Muscle layer of colon (tissue), 2 donors: ENCODE measurements at regions not wholly inside any gene's neighbourhood (a gene's known extent, or its start where the extent isn't known, plus 50 kb on each side); places are given as distances from the start of the nearest gene placed in this dataset.

Source experiments
- H3K27ac ChIP-seq: one replicate; pipeline ENCODE4 v1.7.0; 2013; ENCODE audit warnings: low read depth, mild to moderate bottlenecking, low read length, moderate library complexity
- H3K27me3 ChIP-seq, 2 donors: one replicate each; pipeline ENCODE4 v1.7.0; 2013; ENCODE audit warnings: low read length in 2 of 2, mild to moderate bottlenecking in 2 of 2; ENCODE audit not compliant: insufficient read depth in 2 of 2, control insufficient read depth in 1 of 2
- H3K36me3 ChIP-seq: one replicate; pipeline ENCODE4 v1.7.0; 2013; ENCODE audit warnings: mild to moderate bottlenecking, low read length; ENCODE audit not compliant: insufficient read depth
- H3K4me1 ChIP-seq: one replicate; pipeline ENCODE4 v1.7.0; 2013; ENCODE audit warnings: mild to moderate bottlenecking, low read length; ENCODE audit not compliant: insufficient read depth
- H3K4me3 ChIP-seq, 2 donors: one replicate each; pipeline ENCODE4 v1.7.0; 2013; ENCODE audit warnings: low read length in 2 of 2, low read depth in 1 of 2, mild to moderate bottlenecking in 1 of 2, moderate library complexity in 1 of 2
- H3K9ac ChIP-seq: one replicate; pipeline ENCODE4 v1.7.0; 2013; ENCODE audit warnings: low read length
- H3K9me3 ChIP-seq: one replicate; pipeline ENCODE4 v1.7.0; 2013; ENCODE audit warnings: mild to moderate bottlenecking, low read length
- donor health status: abdominal sarcoma.
- donor health status: Adenocarcinoma of cecum.

GRCh38 chr2:64376926-64377325 lies 77.0 kb upstream of the LGALSL start:
- Histone ChIP-seq H3K4me1 (peaks cover 10% of the 10 kb centered on the region), H3K27ac (no peak overlapping the region), H3K9ac (no peak overlapping the region), H3K4me3 (no peak overlapping the region), H3K27me3 (no peaks in the 10 kb centered on the region), H3K36me3 (no peaks in the 10 kb centered on the region), H3K9me3 (no peaks in the 10 kb centered on the region)

GRCh38 chr2:64379186-64379585 lies 74.8 kb upstream of the LGALSL start:
- Histone ChIP-seq H3K9ac (no peak overlapping the region), H3K27me3 (no peaks in the 10 kb centered on the region), H3K27ac (no peak overlapping the region), H3K4me3 (no peak overlapping the region), H3K9me3 (no peaks in the 10 kb centered on the region), H3K4me1 (peaks cover 10% of the 10 kb centered on the region), H3K36me3 (no peaks in the 10 kb centered on the region)

- peaks cover 10% of the 10 kb centered on the region for H3K4me1 ChIP-seq
- no peak overlapping the region for H3K4me3 ChIP-seq
- H3K27ac ChIP-seq = no peak overlapping the region
- no peaks in the 10 kb centered on the region for H3K36me3 ChIP-seq
- no peaks in the 10 kb centered on the region for H3K9me3 ChIP-seq
- no peaks in the 10 kb centered on the region for H3K27me3 ChIP-seq
- no peak overlapping the region for H3K9ac ChIP-seq
Measured at GRCh38 chr2:64380853-64381527, 73.0 kb upstream of the LGALSL start.

GRCh38 chr2:64383016-64383591 lies 70.9 kb upstream of the LGALSL start:
- no peak overlapping the region for H3K4me3 ChIP-seq
- H3K27me3 ChIP-seq = no peaks in the 10 kb centered on the region
- no peaks in the 10 kb centered on the region for H3K4me1 ChIP-seq
- H3K27ac ChIP-seq = no peak overlapping the region
- H3K36me3 ChIP-seq = no peaks in the 10 kb centered on the region
- H3K9me3 ChIP-seq = no peaks in the 10 kb centered on the region
- no peak overlapping the region for H3K9ac ChIP-seq

- no peak overlapping the region for H3K27ac ChIP-seq
- H3K27me3 ChIP-seq = no peaks in the 10 kb centered on the region
- no peaks in the 10 kb centered on the region for H3K36me3 ChIP-seq
- no peak overlapping the region for H3K9ac ChIP-seq
- no peaks in the 10 kb centered on the region for H3K4me1 ChIP-seq
- H3K4me3 ChIP-seq = no peak overlapping the region
- no peaks in the 10 kb centered on the region for H3K9me3 ChIP-seq
Measured at GRCh38 chr2:64383881-64384280, 70.1 kb upstream of the LGALSL start.

GRCh38 chr2:64386676-64387075 lies 67.3 kb upstream of the LGALSL start:
- H3K9me3 ChIP-seq = no peaks in the 10 kb centered on the region
- H3K27ac ChIP-seq = no peak overlapping the region
- H3K27me3 ChIP-seq = no peaks in the 10 kb centered on the region
- no peak overlapping the region for H3K9ac ChIP-seq
- H3K4me3 ChIP-seq = no peak overlapping the region
- H3K4me1 ChIP-seq = no peaks in the 10 kb centered on the region
- no peaks in the 10 kb centered on the region for H3K36me3 ChIP-seq

GRCh38 chr2:64390586-64390985 lies 63.4 kb upstream of the LGALSL start:
- H3K4me3 ChIP-seq = no peak overlapping the region
- H3K9me3 ChIP-seq = no peaks in the 10 kb centered on the region
- no peaks in the 10 kb centered on the region for H3K27me3 ChIP-seq
- no peak overlapping the region for H3K9ac ChIP-seq
- no peak overlapping the region for H3K27ac ChIP-seq
- no peaks in the 10 kb centered on the region for H3K36me3 ChIP-seq
- H3K4me1 ChIP-seq = no peaks in the 10 kb centered on the region

- no peaks in the 10 kb centered on the region for H3K9me3 ChIP-seq
Measured at GRCh38 chr2:64391424-64391823, 62.5 kb upstream of the LGALSL start.

GRCh38 chr2:64391940-64392339 lies 62.0 kb upstream of the LGALSL start:
- H3K9ac ChIP-seq = no peak overlapping the region
- H3K27ac ChIP-seq = no peak overlapping the region
- H3K4me1 ChIP-seq = no peaks in the 10 kb centered on the region
- no peak overlapping the region for H3K4me3 ChIP-seq
- no peaks in the 10 kb centered on the region for H3K36me3 ChIP-seq
- H3K27me3 ChIP-seq = no peaks in the 10 kb centered on the region
- no peaks in the 10 kb centered on the region for H3K9me3 ChIP-seq

More at GRCh38 chr2:64391424-64391823, 62.5 kb upstream of the LGALSL start:
- Histone ChIP-seq H3K4me3 (no peak overlapping the region), H3K9ac (no peak overlapping the region), H3K27me3 (no peaks in the 10 kb centered on the region), H3K4me1 (no peaks in the 10 kb centered on the region), H3K27ac (no peak overlapping the region), H3K36me3 (no peaks in the 10 kb centered on the region)

- Histone ChIP-seq H3K27ac (no peak overlapping the region), H3K9ac (no peak overlapping the region)
Measured at GRCh38 chr2:64392529-64392928, 61.4 kb upstream of the LGALSL start.

GRCh38 chr2:64393383-64394010 lies 60.5 kb upstream of the LGALSL start:
- no peaks in the 10 kb centered on the region for H3K36me3 ChIP-seq

More at GRCh38 chr2:64392529-64392928, 61.4 kb upstream of the LGALSL start:
- no peak overlapping the region for H3K4me3 ChIP-seq
- H3K9me3 ChIP-seq = no peaks in the 10 kb centered on the region
- no peaks in the 10 kb centered on the region for H3K27me3 ChIP-seq
- no peaks in the 10 kb centered on the region for H3K36me3 ChIP-seq
- H3K4me1 ChIP-seq = no peaks in the 10 kb centered on the region

More at GRCh38 chr2:64393383-64394010, 60.5 kb upstream of the LGALSL start:
- Histone ChIP-seq H3K9ac (no peak overlapping the region), H3K4me1 (no peaks in the 10 kb centered on the region), H3K27ac (no peak overlapping the region), H3K4me3 (no peak overlapping the region), H3K9me3 (no peaks in the 10 kb centered on the region), H3K27me3 (no peaks in the 10 kb centered on the region)
